ENCODE measurements at regions not wholly inside any gene's neighbourhood (a gene's known extent, or its start where the extent isn't known, plus 50 kb on each side); places are given as distances from the start of the nearest gene placed in this dataset.
A peak's percentile ranks its signal among the peaks of the same experiment; 100 is the strongest.

GRCh38 chr12:23066095-23066494 is 441.1 kb downstream of the ETNK1 start:
- intact Hi-C loops (cut with micrococcal nuclease; ENCODE audit: unreplicated experiment), result no loop called here
- TF ChIP-seq CTCF (IDR thresholded peaks at IDR 0.05; ENCODE audit: unreplicated experiment), result no peak
- BruUV-seq (replicated peaks), result no TSS peak
- H3K9me3 Mint-ChIP-seq (ENCODE audit: low read depth, unreplicated experiment), result no peaks in the 10 kb centered on the region
- H3K4me3 Mint-ChIP-seq (ENCODE audit: low read depth, unreplicated experiment), result no peak overlapping the region
- no peaks in the 10 kb centered on the region for H3K27me3 Mint-ChIP-seq (ENCODE audit: unreplicated experiment)
- H3K4me1 Mint-ChIP-seq (ENCODE audit: low read depth, unreplicated experiment), result no peaks in the 10 kb centered on the region
- CTCF ChIA-PET, result no interaction called here
- H3K36me3 Mint-ChIP-seq (ENCODE audit: insufficient read depth, unreplicated experiment), result no peaks in the 10 kb centered on the region
- no peak overlapping the region for H3K27ac Mint-ChIP-seq (ENCODE audit: unreplicated experiment)
- DNase-seq, result no peak

GRCh38 chr12:23083267-23083666 is 458.3 kb downstream of the ETNK1 start:
- intact Hi-C loops (cut with micrococcal nuclease; ENCODE audit: unreplicated experiment), result no loop called here
- DNase-seq, result peak; percentile 7
- H3K36me3 Mint-ChIP-seq (ENCODE audit: insufficient read depth, unreplicated experiment), result peaks cover 5% of the 10 kb centered on the region
- peak overlapping the region; percentile 73 for H3K27ac Mint-ChIP-seq (ENCODE audit: unreplicated experiment)
- peaks cover 6% of the 10 kb centered on the region for H3K9me3 Mint-ChIP-seq (ENCODE audit: low read depth, unreplicated experiment)
- peaks cover 39% of the 10 kb centered on the region for H3K4me1 Mint-ChIP-seq (ENCODE audit: low read depth, unreplicated experiment)
- BruUV-seq (replicated peaks), result no TSS peak
- TF ChIP-seq CTCF (IDR thresholded peaks at IDR 0.05; ENCODE audit: unreplicated experiment), result no peak
- H3K27me3 Mint-ChIP-seq (ENCODE audit: unreplicated experiment), result no peaks in the 10 kb centered on the region
- CTCF ChIA-PET, result no interaction called here
- H3K4me3 Mint-ChIP-seq (ENCODE audit: low read depth, unreplicated experiment), result peak overlapping the region; percentile 21

- BruUV-seq (replicated peaks), result no TSS peak
- DNase-seq, result peak; percentile 62
- H3K27ac Mint-ChIP-seq (ENCODE audit: unreplicated experiment), result peak overlapping the region; percentile 18
- no peak for TF ChIP-seq CTCF (IDR thresholded peaks at IDR 0.05; ENCODE audit: unreplicated experiment)
- CTCF ChIA-PET, result interaction anchor here (0.7 to 0.8 kb wide), 2 partner anchors 14 to 635 kb away, joined by 4 to 5 read pairs; no protein-coding TSS in a partner anchor
- peaks cover 5% of the 10 kb centered on the region for H3K36me3 Mint-ChIP-seq (ENCODE audit: insufficient read depth, unreplicated experiment)
- H3K9me3 Mint-ChIP-seq (ENCODE audit: low read depth, unreplicated experiment), result peaks cover 6% of the 10 kb centered on the region
- peaks cover 39% of the 10 kb centered on the region for H3K4me1 Mint-ChIP-seq (ENCODE audit: low read depth, unreplicated experiment)
- intact Hi-C loops (cut with micrococcal nuclease; ENCODE audit: unreplicated experiment), result no loop called here
- no peaks in the 10 kb centered on the region for H3K27me3 Mint-ChIP-seq (ENCODE audit: unreplicated experiment)
- H3K4me3 Mint-ChIP-seq (ENCODE audit: low read depth, unreplicated experiment), result peak overlapping the region; percentile 11
These were observed 459.4 kb downstream of the ETNK1 start for GRCh38 chr12:23084236-23084995.

- intact Hi-C loops (cut with micrococcal nuclease; ENCODE audit: unreplicated experiment), result no loop called here
- peaks cover 6% of the 10 kb centered on the region for H3K9me3 Mint-ChIP-seq (ENCODE audit: low read depth, unreplicated experiment)
- no peak for DNase-seq
- peaks cover under 1% of the 10 kb centered on the region for H3K36me3 Mint-ChIP-seq (ENCODE audit: insufficient read depth, unreplicated experiment)
- CTCF ChIA-PET, result no interaction called here
- peaks cover 22% of the 10 kb centered on the region for H3K4me1 Mint-ChIP-seq (ENCODE audit: low read depth, unreplicated experiment)
- no peak overlapping the region for H3K27ac Mint-ChIP-seq (ENCODE audit: unreplicated experiment)
- H3K4me3 Mint-ChIP-seq (ENCODE audit: low read depth, unreplicated experiment), result no peak overlapping the region
- BruUV-seq (replicated peaks), result no TSS peak
- H3K27me3 Mint-ChIP-seq (ENCODE audit: unreplicated experiment), result no peaks in the 10 kb centered on the region
- TF ChIP-seq CTCF (IDR thresholded peaks at IDR 0.05; ENCODE audit: unreplicated experiment), result no peak
These were observed 463.6 kb downstream of the ETNK1 start for GRCh38 chr12:23088594-23088993.

All from Calu3 (cell line).